ENCODE measurements at regions not wholly inside any gene's neighbourhood (a gene's known extent, or its start where the extent isn't known, plus 50 kb on each side); places are given as distances from the start of the nearest gene placed in this dataset.

DNA sequence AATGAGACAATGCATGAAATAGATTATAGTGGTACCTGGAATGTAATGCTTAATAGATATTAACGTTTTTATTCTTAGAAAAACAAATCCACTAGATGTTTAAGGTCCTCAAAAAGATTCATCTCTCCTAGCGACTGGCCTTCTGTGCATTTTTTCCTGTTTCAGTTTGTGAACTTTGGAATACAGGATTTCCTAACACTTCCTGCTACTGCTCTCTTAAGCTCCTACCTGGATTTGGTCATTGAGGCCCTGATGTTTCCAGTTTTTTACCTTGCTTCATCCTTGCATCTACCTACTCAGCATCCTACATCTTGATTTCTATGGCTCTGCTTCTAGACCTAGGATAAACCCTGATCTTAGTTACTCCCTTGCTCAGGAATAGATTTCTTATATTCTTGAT lies 188.4 kb downstream of the ABCC12 start:
- DNase-seq, result no peak

GRCh38 chr16:47966325-47966724 lies 189.5 kb downstream of the ABCC12 start:
- no peak for DNase-seq

- DNase-seq, result no peak
Measured at GRCh38 chr16:47965439-47965838, 190.4 kb downstream of the ABCC12 start.

- no peak for DNase-seq
Measured at GRCh38 chr16:47958726-47959125, 197.1 kb downstream of the ABCC12 start.

- DNase-seq, result no peak
Measured at GRCh38 chr16:47956916-47957315, 198.9 kb downstream of the ABCC12 start.

DNA sequence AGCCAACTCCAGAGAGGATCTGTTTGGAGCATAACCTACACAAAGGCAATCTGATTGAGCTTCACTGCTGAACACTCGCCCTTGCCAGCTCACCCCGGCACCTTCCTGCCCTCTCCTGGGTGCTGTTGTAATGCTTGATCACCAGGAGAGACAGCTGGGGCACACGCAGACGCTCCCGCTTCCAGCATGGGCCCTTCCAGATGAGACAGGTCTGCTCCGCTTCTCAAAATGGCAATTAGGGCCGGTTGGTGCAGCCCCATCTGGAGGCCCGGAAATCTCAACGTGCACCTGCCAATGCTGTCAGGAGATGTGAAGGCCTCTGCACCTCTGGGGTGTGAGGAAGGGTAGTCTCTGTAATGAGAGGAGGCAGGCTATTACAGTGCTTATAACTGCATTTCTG lies 206.1 kb downstream of the ABCC12 start:
- no peak for DNase-seq

GRCh38 chr16:47949276-47949675 lies 206.5 kb downstream of the ABCC12 start:
- no peak for DNase-seq

- no peak for DNase-seq
Measured at GRCh38 chr16:47947723-47948122, 208.1 kb downstream of the ABCC12 start.

DNA sequence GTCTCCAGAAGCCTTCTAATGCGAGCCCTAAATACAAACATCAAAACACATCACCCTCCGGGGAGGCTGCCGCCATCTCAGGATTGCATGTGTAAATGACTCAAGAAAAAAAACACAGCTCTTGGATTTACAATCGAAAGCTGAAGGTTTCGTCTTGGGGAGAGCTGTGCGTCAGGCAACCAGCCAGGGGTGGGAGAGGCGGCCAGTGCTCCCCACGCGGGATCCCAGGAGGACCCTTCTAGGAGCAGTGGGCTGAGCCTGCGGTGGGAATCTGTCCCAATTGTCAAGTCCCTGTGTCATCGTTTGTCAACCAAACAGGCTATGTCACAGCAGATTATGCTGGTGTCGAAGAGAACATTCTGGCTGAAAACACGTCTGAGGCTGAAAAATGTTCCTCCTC lies 209.7 kb downstream of the ABCC12 start:
- DNase-seq, result no peak

DNA sequence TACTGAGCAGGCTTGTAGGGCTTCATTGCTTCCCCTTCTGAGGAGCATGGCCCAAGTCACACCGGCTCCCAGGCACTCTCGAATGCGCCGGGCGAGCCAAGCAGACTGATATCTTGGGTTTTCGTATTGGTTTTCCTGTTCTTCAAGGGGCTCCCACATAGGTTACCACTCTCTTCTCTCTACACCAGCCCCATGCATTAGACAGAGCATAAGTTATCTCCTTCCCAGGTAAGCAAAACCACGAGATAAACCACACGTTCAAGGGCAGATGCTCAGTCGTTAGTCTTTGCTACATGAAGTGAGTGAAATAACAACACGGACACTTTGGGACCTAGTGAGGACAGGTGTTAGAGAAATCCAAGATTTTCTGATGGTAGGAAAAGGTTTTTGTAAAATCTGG lies 211.2 kb downstream of the ABCC12 start:
- DNase-seq, result no peak

DNA sequence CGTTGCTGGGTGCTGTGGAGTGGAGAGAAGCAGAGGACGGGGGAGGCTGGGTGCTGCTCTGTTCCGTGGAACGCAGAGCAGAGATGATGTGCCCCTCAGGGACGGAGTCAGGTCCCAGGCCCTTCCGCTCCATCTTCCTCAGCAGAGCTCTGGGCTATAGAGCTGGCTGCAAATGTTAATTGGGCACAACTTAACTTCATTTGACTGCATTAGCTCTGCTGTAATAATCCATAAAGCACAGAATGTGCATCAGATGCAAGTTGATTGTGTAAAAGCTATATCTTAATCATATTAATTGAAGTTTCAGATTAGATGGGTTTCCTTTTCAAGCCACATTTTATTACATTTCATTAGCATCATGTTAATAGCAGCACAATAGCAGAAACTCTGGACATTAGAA lies 212.6 kb downstream of the ABCC12 start:
- no peak for DNase-seq

- DNase-seq, result no peak
Measured at GRCh38 chr16:47940466-47940865, 215.3 kb downstream of the ABCC12 start.

- DNase-seq, result no peak
Measured at GRCh38 chr16:47939680-47940079, 216.1 kb downstream of the ABCC12 start.

DNA sequence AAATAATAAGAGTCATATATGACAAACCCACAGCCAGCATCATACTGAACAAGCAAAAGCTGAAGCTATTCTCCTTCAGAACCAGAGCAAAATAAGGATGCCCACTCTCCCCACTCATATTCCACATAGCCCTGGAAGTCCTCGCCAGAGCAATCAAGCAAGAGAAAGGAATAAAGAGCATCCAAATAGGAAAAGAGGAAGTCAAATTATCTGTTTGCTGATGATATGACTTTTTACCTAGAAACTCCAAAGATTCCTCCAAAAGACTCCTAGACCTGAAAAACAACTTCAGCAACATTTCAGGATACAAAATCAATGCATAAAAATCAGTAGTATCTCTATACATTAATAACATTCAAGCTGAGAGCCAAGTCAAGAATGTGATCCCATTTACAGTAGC lies 217.5 kb downstream of the ABCC12 start:
- DNase-seq, result no peak

GRCh38 chr16:47928008-47928407 lies 227.8 kb downstream of the ABCC12 start:
- DNase-seq, result no peak

- DNase-seq, result no peak
Measured at GRCh38 chr16:47927330-47927729, 228.5 kb downstream of the ABCC12 start.

- DNase-seq, result no peak
Measured at GRCh38 chr16:47925811-47926460, 229.9 kb downstream of the ABCC12 start.

- no peak for DNase-seq
Measured at GRCh38 chr16:47924950-47925349, 230.8 kb downstream of the ABCC12 start.

GRCh38 chr16:47921535-47921934 lies 234.3 kb downstream of the ABCC12 start:
- no peak for DNase-seq

GRCh38 chr16:47920709-47921108 lies 235.1 kb downstream of the ABCC12 start:
- no peak for DNase-seq

GRCh38 chr16:47917118-47917517 lies 238.7 kb downstream of the ABCC12 start:
- no peak for DNase-seq

- DNase-seq, result no peak
Measured at GRCh38 chr16:47916266-47916665, 239.5 kb downstream of the ABCC12 start.

DNA sequence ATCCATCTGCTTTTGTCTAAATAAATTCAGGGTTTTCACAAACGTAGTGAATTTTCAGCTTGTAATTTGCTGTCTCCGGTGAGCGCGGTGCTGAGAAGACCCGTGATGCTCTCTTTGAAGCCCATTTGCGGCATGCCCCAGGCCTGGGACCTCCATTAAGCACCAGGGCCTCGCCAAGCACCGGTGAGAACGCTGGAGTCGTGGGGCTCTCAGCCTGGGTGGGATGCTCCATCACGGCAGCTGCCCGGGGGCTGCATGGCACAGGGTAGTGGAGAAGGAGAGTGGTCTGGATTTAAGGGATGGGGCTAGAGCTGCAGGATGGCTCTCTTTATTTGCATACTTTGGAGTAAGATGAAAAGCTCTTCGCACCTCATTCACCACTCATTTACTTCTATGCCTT lies 248.7 kb downstream of the ABCC12 start:
- no peak for DNase-seq

GRCh38 chr16:47905771-47906170 lies 250.0 kb downstream of the ABCC12 start:
- no peak for DNase-seq

GRCh38 chr16:47904691-47905090 lies 251.1 kb downstream of the ABCC12 start:
- no peak for DNase-seq

GRCh38 chr16:47903470-47903869 lies 252.3 kb downstream of the ABCC12 start:
- no peak for DNase-seq

Measured in activated T-cell treated with anti-CD3 and anti-CD28 coated beads for 4 hours (primary cell).